Kidney epithelial cell (primary cell): ENCODE measurements at regions not wholly inside any gene's neighbourhood (a gene's known extent, or its start where the extent isn't known, plus 50 kb on each side); places are given as distances from the start of the nearest gene placed in this dataset.

ENCODE experiments used
- DNase-seq: peaks from one replicate; pipeline ENCODE4 v3.0.0-alpha.2; 2010; ENCODE audit warnings: low read depth
- H3K27me3 ChIP-seq: 2 replicates; pipeline ENCODE4 v1.6.0; 2011; ENCODE audit warnings: low read length; ENCODE audit not compliant: control insufficient read depth, insufficient read depth
- H3K36me3 ChIP-seq: 2 replicates; pipeline ENCODE4 v1.5.1; 2011; ENCODE audit warnings: low read length; ENCODE audit not compliant: control insufficient read depth, insufficient read depth
- H3K4me3 ChIP-seq: 2 replicates; pipeline ENCODE4 v1.5.1; 2011; ENCODE audit warnings: low read depth, mild to moderate bottlenecking, control low read depth, low read length
- TF ChIP-seq, protein P1 (sequence below): IDR thresholded peaks from 2 replicates; pipeline ENCODE4 v1.5.1; 2011; ENCODE audit warnings: mild to moderate bottlenecking, moderate library complexity, low read length, control low read depth, inconsistent platforms; ENCODE audit not compliant: insufficient read depth, poor library complexity, severe bottlenecking

GRCh38 chr11:38547462-38547861, 1949.4 kb upstream of the RAG2 start:
- TF ChIP-seq, protein P1, sequence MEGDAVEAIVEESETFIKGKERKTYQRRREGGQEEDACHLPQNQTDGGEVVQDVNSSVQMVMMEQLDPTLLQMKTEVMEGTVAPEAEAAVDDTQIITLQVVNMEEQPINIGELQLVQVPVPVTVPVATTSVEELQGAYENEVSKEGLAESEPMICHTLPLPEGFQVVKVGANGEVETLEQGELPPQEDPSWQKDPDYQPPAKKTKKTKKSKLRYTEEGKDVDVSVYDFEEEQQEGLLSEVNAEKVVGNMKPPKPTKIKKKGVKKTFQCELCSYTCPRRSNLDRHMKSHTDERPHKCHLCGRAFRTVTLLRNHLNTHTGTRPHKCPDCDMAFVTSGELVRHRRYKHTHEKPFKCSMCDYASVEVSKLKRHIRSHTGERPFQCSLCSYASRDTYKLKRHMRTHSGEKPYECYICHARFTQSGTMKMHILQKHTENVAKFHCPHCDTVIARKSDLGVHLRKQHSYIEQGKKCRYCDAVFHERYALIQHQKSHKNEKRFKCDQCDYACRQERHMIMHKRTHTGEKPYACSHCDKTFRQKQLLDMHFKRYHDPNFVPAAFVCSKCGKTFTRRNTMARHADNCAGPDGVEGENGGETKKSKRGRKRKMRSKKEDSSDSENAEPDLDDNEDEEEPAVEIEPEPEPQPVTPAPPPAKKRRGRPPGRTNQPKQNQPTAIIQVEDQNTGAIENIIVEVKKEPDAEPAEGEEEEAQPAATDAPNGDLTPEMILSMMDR = no peak
- H3K4me3 ChIP-seq = no peak overlapping the region
- no peaks in the 10 kb centered on the region for H3K36me3 ChIP-seq
- DNase-seq = no peak
- no peaks in the 10 kb centered on the region for H3K27me3 ChIP-seq

- no peak for DNase-seq
Measured at GRCh38 chr11:38543986-38544385, 1946.0 kb upstream of the RAG2 start.

DNA sequence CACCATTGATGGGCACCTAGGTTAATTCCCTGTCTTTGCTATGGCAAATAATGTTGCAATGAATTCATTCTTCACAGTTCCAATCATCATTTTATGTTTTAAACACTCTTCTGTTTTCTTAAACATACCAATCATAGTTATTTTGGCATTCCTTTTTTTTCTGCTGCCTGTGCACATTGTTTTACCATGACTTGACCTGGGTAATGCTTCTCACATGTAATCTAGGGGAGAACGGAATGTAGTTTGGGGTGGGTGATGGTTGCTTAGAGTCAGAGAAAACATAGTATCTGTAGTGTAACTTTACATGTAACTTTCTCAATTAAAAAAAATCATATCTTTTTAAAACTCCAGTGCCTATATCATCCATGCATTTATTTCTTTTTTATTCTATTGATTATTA, 1945.3 kb upstream of the RAG2 start:
- Histone ChIP-seq H3K4me3 (no peak overlapping the region), H3K27me3 (no peaks in the 10 kb centered on the region), H3K36me3 (no peaks in the 10 kb centered on the region)
- peak; percentile 19 for DNase-seq
- TF ChIP-seq, protein P1 = no peak

More at GRCh38 chr11:38543986-38544385, 1946.0 kb upstream of the RAG2 start:
- TF ChIP-seq, protein P1 = no peak
- no peaks in the 10 kb centered on the region for H3K27me3 ChIP-seq
- no peaks in the 10 kb centered on the region for H3K36me3 ChIP-seq
- H3K4me3 ChIP-seq = no peak overlapping the region

DNA sequence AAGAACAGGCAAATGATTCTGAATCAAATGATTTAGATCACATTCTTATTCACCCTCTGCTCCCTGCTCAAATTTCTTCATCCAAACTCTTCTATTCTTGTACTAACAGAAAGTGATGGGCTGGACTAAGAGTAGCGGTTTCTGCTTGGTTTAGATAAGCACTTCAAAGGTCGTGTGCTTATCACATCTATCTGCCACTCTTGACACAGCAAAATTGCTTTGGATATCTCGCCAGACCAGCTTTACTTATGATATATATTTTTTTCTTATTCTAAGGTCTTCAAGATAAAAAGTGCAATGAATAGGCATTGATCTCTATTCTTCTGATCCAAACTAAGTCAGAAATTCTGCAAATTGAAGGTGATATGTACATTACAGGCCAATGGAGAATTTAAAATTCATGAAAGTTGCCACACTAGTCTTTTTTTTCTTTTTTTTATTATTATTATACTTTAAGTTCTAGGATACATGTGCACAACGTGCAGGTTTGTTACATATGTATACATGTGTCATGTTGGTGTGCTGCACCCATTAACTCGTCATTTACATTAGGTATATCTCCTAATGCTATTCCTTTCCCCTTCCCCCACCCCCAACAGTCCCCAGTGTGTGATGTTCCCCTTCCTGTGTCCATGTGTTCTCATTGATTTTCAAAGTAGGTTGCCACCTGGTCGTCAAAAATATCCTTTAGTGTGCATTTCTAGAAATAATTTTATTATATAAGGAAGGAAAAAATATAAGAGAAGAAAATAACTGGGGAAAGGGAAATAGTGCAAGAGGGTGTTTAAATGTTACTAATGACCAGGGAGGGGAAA, 1941.0 kb upstream of the RAG2 start:
- no peak overlapping the region for H3K4me3 ChIP-seq
- DNase-seq = no peak

GRCh38 chr11:38530226-38530625, 1932.2 kb upstream of the RAG2 start:
- DNase-seq = no peak
- no peaks in the 10 kb centered on the region for H3K27me3 ChIP-seq
- no peaks in the 10 kb centered on the region for H3K36me3 ChIP-seq
- H3K4me3 ChIP-seq = no peak overlapping the region
- TF ChIP-seq, protein P1 = no peak

More for the DNA sequence above, 1941.0 kb upstream of the RAG2 start:
- Histone ChIP-seq H3K27me3 (no peaks in the 10 kb centered on the region), H3K36me3 (no peaks in the 10 kb centered on the region)
- TF ChIP-seq, protein P1 = no peak

- H3K4me3 ChIP-seq = no peak overlapping the region
- H3K27me3 ChIP-seq = no peaks in the 10 kb centered on the region
- H3K36me3 ChIP-seq = no peaks in the 10 kb centered on the region
- no peak for DNase-seq
- TF ChIP-seq, protein P1 = no peak
Measured at GRCh38 chr11:38524945-38525344, 1926.9 kb upstream of the RAG2 start.
